CD14-positive monocyte (primary cell): ENCODE measurements at regions not wholly inside any gene's neighbourhood (a gene's known extent, or its start where the extent isn't known, plus 50 kb on each side); places are given as distances from the start of the nearest gene placed in this dataset.

ENCODE experiments used
- DNase-seq, 3 donors: peaks; one replicate each; pipeline ENCODE4 v3.0.0-alpha.2; 2011 to 2022
- H2AFZ ChIP-seq: 2 replicates; pipeline ENCODE4 v1.6.0; 2012; ENCODE audit warnings: mild to moderate bottlenecking, low read depth, low read length, inconsistent platforms; ENCODE audit not compliant: insufficient read depth, poor library complexity, severe bottlenecking
- H3K27ac ChIP-seq, 2 donors: 1 replicate in 1 of 2; 2 replicates in 1 of 2; pipeline ENCODE4 v1.5.1; 2012 to 2013; ENCODE audit warnings: low read length in 2 of 2, control low read depth in 1 of 2, inconsistent platforms in 1 of 2, low read depth in 1 of 2, mild to moderate bottlenecking in 1 of 2
- H3K27me3 ChIP-seq, 2 donors: one replicate each; pipeline versions ENCODE4 v1.6.0 to v1.6.1; 2011 to 2013; ENCODE audit warnings: low read length in 2 of 2; ENCODE audit not compliant: control insufficient read depth in 2 of 2, insufficient read depth in 2 of 2
- H3K36me3 ChIP-seq, 2 donors: replicated peaks in 1 of 2; 1 replicate in 1 of 2; 2 replicates in 1 of 2; pipeline versions ENCODE4 v1.5.1 to v1.6.1; 2012 to 2013; ENCODE audit warnings: low read length in 2 of 2, control low read depth in 1 of 2, inconsistent platforms in 1 of 2, mild to moderate bottlenecking in 1 of 2; ENCODE audit not compliant: insufficient read depth in 2 of 2, control insufficient read depth in 1 of 2
- H3K4me1 ChIP-seq, 2 donors: 1 replicate in 1 of 2; 2 replicates in 1 of 2; pipeline versions ENCODE4 v1.5.1 to v1.6.1; 2012 to 2013; ENCODE audit warnings: low read length in 2 of 2, control low read depth in 1 of 2, inconsistent platforms in 1 of 2, mild to moderate bottlenecking in 1 of 2, moderate library complexity in 1 of 2; ENCODE audit not compliant: insufficient read depth in 2 of 2, control insufficient read depth in 1 of 2
- H3K4me2 ChIP-seq: replicated peaks from 2 replicates; pipeline ENCODE3; 2012; ENCODE audit warnings: low read length, moderate library complexity, mild to moderate bottlenecking; ENCODE audit not compliant: poor library complexity, severe bottlenecking; ENCODE audit errors: extremely low read depth
- H3K4me3 ChIP-seq, 3 experiments: fragments of 200-600 bp in 1 of 3; sonication (generic) in 1 of 3; replicated peaks in 1 of 3; 1 replicate in 2 of 3; 2 replicates in 1 of 3; pipeline ENCODE4 v1.5.1; 2011 to 2013; ENCODE audit warnings: low read length in 3 of 3, mild to moderate bottlenecking in 3 of 3, control low read depth in 2 of 3, low read depth in 2 of 3, inconsistent platforms in 1 of 3, moderate library complexity in 1 of 3
- H3K79me2 ChIP-seq: 2 replicates; pipeline ENCODE4 v1.6.0; 2012; ENCODE audit warnings: mild to moderate bottlenecking, control low read depth, inconsistent platforms, low read length, moderate library complexity; ENCODE audit not compliant: insufficient read depth
- H3K9ac ChIP-seq: 2 replicates; pipeline ENCODE4 v1.6.0; 2017; ENCODE audit warnings: low read length, mild to moderate bottlenecking; ENCODE audit not compliant: insufficient read depth, poor library complexity, severe bottlenecking
- H3K9me3 ChIP-seq, 2 donors: replicated peaks in 1 of 2; 1 replicate in 1 of 2; 2 replicates in 1 of 2; pipeline versions ENCODE4 v1.5.1 to v1.6.1; 2012 to 2013; ENCODE audit warnings: low read length in 2 of 2, control low read depth in 1 of 2; ENCODE audit not compliant: control insufficient read depth in 1 of 2, insufficient read depth in 1 of 2
- H4K20me1 ChIP-seq: 2 replicates; pipeline ENCODE4 v1.6.0; 2012; ENCODE audit warnings: mild to moderate bottlenecking, low read length, control low read depth, moderate library complexity; ENCODE audit not compliant: insufficient read depth
- H3K27ac Mint-ChIP-seq, 7 donors: one replicate each; pipeline ENCODE4 v1.8.0; 2020; ENCODE audit warnings: mild to moderate bottlenecking in 7 of 7, mixed read lengths in 7 of 7, moderate library complexity in 6 of 7, inconsistent platforms in 2 of 7
- H3K27me3 Mint-ChIP-seq, 3 donors: one replicate each; pipeline ENCODE4 v1.8.0; 2021 to 2022; ENCODE audit warnings: low read depth in 3 of 3, mild to moderate bottlenecking in 3 of 3, mixed read lengths in 3 of 3, moderate library complexity in 3 of 3, inconsistent platforms in 1 of 3
- H3K36me3 Mint-ChIP-seq, 2 donors: one replicate each; pipeline ENCODE4 v1.8.0; 2020; ENCODE audit warnings: mixed read lengths in 2 of 2, inconsistent platforms in 1 of 2, mild to moderate bottlenecking in 1 of 2
- H3K4me1 Mint-ChIP-seq: one replicate; pipeline ENCODE4 v1.8.0; 2020; ENCODE audit warnings: mild to moderate bottlenecking, mixed read lengths
- H3K4me3 Mint-ChIP-seq, 2 donors: one replicate each; pipeline ENCODE4 v1.8.0; 2020; ENCODE audit warnings: mild to moderate bottlenecking in 2 of 2, mixed read lengths in 2 of 2, moderate library complexity in 1 of 2
- H3K9me3 Mint-ChIP-seq, 7 donors: one replicate each; pipeline ENCODE4 v1.8.0; 2020 to 2022; ENCODE audit warnings: mixed read lengths in 7 of 7, mild to moderate bottlenecking in 6 of 7, moderate library complexity in 6 of 7, inconsistent platforms in 2 of 7
- WGBS: methylation state at CpG from one replicate; pipeline ENCODE4 v1.1.5; 2013; ENCODE audit warnings: missing lambda C conversion rate; ENCODE audit not compliant: insufficient coverage; 5-methylcytosine and 5-hydroxymethylcytosine counted together
- intact Hi-C, 2 donors: fragments of 100-400 bp; cut with micrococcal nuclease; formaldehyde crosslinking; loops; one replicate each; pipeline versions ENCODE4 v1.15.0 to v1.15.1; 2023
- TF ChIP-seq, protein P1 (sequence below): fragments of 200-600 bp; IDR thresholded peaks from one replicate; pipeline ENCODE4 v1.8.0; 2022; ENCODE audit warnings: antibody characterized with exemption, mild to moderate bottlenecking

DNA sequence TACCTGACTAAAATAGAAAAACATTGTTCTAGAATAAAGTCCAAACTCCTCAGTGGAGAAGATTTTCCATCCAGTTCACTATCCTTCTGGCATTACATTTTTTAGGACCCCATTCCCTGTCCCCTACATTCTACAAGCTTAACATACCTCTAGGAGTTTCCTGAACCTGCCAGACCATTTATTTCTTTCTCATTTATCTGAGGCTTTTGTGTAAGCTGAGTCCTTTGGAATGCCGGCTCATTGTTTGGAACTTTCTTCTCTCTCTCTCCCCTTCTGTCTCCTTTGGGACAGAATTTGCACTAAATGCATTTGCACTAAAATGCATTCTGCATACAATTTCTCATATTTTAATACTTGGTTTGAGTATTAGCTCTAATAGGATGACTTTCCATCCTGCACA, 393.0 kb upstream of the ANO3 start:
- no peaks in the 10 kb centered on the region for H3K4me1 Mint-ChIP-seq
- TF ChIP-seq, protein P1, sequence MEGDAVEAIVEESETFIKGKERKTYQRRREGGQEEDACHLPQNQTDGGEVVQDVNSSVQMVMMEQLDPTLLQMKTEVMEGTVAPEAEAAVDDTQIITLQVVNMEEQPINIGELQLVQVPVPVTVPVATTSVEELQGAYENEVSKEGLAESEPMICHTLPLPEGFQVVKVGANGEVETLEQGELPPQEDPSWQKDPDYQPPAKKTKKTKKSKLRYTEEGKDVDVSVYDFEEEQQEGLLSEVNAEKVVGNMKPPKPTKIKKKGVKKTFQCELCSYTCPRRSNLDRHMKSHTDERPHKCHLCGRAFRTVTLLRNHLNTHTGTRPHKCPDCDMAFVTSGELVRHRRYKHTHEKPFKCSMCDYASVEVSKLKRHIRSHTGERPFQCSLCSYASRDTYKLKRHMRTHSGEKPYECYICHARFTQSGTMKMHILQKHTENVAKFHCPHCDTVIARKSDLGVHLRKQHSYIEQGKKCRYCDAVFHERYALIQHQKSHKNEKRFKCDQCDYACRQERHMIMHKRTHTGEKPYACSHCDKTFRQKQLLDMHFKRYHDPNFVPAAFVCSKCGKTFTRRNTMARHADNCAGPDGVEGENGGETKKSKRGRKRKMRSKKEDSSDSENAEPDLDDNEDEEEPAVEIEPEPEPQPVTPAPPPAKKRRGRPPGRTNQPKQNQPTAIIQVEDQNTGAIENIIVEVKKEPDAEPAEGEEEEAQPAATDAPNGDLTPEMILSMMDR: no peak
- Histone ChIP-seq H3K9me3 (peaks cover 0 to 5% of the 10 kb centered on the region in 2 donors), H3K36me3 (no peaks in the 10 kb centered on the region), H3K27me3 (no peaks in the 10 kb centered on the region), H3K4me3 (no peak overlapping the region), H3K4me2 (no peak overlapping the region), H3K4me1 (no peaks in the 10 kb centered on the region), H4K20me1 (no peaks in the 10 kb centered on the region), H3K27ac (no peak overlapping the region), H3K79me2 (no peaks in the 10 kb centered on the region), H2AFZ (no peak overlapping the region), H3K9ac (no peak overlapping the region)
- no peak overlapping the region for H3K27ac Mint-ChIP-seq
- no CpG with 5 or more reads among the region's 1 CpG for WGBS
- DNase-seq: no peak
- intact Hi-C loops: no loop called here
- H3K36me3 Mint-ChIP-seq: no peaks in the 10 kb centered on the region
- H3K27me3 Mint-ChIP-seq: no peaks in the 10 kb centered on the region
- H3K4me3 Mint-ChIP-seq: no peak overlapping the region
- peaks cover 0 to 7% (median 5%) of the 10 kb centered on the region in 7 donors for H3K9me3 Mint-ChIP-seq

DNA sequence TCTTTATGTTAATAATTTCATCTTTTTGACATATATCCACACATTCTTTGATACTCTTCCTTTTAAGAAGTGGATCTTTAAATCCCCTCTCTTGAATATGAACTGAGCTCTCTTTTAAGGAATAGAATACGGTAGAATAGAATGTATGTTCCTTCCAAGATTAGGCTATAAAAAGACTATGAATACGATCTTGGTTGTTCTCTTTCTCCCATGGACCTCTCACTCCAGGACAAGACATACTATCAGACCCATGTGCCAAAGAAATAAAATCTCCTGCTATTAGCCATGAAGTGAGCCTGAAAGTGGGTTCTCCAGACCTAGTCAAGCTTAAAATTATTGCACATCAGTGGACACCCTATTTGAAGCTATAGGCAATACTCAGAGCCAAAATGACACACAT, 392.2 kb upstream of the ANO3 start:
- no peak overlapping the region for H3K4me2 ChIP-seq

More for the DNA sequence above, 392.2 kb upstream of the ANO3 start:
- Histone ChIP-seq H3K79me2 (no peaks in the 10 kb centered on the region), H3K9ac (no peak overlapping the region), H3K4me1 (no peaks in the 10 kb centered on the region), H3K36me3 (no peaks in the 10 kb centered on the region), H3K4me3 (no peak overlapping the region), H4K20me1 (no peaks in the 10 kb centered on the region), H3K27me3 (no peaks in the 10 kb centered on the region), H2AFZ (no peak overlapping the region), H3K9me3 (peaks cover 0 to 10% of the 10 kb centered on the region in 2 donors), H3K27ac (no peak overlapping the region)
- TF ChIP-seq, protein P1: no peak
- Mint-ChIP-seq H3K4me3 (no peak overlapping the region), H3K9me3 (peaks cover 0 to 13% (median 5%) of the 10 kb centered on the region in 7 donors), H3K27me3 (no peaks in the 10 kb centered on the region), H3K4me1 (no peaks in the 10 kb centered on the region), H3K27ac (no peak overlapping the region), H3K36me3 (no peaks in the 10 kb centered on the region)
- DNase-seq: no peak
- intact Hi-C loops: no loop called here
- no CpG with 5 or more reads among the region's 2 CpGs for WGBS
